ENCODE measurements at regions not wholly inside any gene's neighbourhood (a gene's known extent, or its start where the extent isn't known, plus 50 kb on each side); places are given as distances from the start of the nearest gene placed in this dataset.

DNA sequence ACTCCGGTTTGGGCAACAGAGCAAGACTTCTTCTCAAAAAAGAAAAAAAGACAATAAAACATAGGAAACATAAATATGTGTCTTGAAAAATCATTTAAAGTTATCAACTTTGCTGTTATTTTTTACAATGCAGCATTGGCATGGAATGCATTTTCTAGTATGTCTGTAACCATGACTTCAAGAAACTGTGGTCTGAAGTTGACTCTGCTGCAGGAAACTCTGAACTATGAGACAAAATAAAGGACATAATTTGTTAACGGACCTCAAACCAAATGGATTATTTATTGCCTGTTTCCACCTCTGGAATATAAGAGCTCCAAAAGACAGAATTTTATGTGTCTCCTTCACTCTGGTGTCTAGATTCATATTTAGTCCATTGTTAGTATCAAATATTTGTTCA, 79.1 kb downstream of the TRIB2 start:
- DNase-seq (ENCODE audit: low read depth in 2 of 2), result no peak

DNA sequence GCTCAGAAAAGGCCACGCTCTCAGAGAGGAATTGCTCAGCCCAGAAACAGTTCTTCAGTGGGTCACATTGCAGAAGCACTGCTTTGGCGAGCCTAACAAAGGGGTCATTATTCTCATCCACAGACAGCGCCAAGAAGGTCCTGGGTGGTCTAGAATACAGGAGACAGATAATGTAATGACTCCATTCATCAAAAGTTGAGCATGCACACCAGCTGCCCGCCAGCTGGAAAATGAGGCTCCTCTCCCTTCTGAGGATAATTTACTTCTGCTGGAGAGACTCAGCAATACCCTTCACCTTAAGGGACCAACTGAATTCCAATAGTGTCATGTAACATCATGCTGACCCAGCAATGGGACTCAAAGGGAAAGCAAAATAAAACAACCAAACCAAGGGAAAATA, 79.9 kb downstream of the TRIB2 start:
- DNase-seq (ENCODE audit: low read depth in 2 of 2), result no peak

DNA sequence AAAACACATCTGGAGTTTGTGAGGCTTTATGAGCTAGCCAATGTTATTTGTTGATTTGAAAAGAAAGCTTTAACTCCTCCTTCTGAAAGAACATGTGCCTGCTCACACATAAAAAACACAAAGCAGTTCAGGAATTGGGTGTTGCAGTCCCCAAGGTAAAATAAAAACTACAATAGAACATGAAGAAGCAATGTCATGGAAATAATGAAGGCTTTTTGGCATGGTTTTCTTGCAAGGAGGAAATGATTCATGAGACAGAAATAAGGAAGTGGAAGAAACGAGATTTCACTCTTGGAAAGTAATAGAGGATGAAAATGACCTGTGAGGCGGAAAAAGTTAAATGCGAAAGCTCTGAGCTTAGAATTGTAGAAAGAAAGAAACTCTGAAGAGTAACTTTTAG, 81.1 kb downstream of the TRIB2 start:
- no peak for DNase-seq (ENCODE audit: low read depth in 2 of 2)

DNA sequence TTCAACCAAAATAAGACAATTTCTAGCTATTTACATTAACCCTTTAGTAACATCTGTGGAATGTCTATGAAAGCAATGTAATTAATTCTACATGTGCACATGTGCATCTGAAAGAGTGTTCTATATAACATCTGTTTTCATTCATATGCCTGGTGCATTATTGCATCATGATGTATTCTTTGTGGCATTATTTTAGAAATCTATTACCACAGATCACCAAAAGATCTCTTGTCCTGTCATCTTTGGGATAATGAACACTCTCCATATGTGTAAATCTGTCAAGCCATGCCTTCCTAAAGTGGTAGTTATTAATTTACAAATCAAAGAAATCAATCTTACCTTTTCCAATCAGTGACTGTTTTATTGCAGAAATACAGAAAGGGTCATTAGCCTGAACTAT, 86.9 kb downstream of the TRIB2 start:
- DNase-seq (ENCODE audit: low read depth in 2 of 2), result no peak

DNA sequence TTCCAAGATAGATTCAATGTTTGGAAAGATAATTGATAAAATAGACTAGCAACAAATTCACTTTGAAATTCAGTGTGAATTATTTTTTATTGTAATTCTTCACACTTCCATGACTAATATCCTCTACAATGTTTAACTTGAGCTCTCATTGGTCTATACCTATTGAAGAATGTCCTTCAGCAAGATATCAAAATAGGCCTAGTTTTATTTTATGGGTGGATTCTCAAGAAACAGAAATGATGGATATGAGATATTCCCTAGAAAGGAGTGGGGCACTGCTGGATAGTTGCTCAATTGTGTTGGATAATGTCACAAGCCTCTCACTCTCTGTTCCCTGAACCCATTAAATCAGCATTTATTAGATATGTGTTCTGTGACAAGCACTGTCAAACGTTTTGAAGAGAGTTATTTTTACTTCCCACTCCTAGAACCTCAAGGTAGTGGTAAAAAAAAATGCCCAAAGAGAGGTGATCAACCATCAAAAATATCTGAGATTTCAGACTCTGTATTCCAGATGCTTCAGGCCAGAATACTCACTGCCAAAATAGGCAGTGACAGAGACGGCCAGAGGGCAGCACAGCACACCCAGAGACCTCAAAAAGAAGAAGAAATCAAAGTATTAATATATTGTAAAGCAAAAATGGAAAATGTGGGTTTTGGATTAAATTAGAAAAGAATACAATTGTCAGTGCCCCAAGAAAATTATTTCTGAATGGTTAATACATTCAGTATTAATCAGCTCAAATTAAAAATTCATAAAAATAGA, 87.5 kb downstream of the TRIB2 start:
- DNase-seq (ENCODE audit: low read depth in 2 of 2), result no peak

DNA sequence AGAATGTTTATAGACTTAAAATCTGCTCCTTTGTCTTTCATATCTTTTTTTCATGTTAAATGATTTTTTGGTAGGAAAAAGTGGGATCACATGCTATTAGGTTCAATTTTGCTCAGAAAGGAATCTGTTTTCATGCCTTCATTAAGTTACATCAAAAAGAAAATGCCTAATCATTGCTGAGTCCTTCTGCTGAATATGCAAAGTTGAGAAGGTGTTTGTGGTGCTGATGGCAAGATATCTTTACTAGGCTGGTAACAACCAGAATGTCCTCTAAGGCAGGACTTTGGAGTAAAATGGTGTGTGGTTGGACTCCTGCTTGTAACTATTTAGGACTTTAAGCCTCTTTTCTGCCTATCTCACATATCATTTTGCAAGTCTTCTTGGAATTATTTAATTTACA, 88.3 kb downstream of the TRIB2 start:
- DNase-seq (ENCODE audit: low read depth in 2 of 2), result no peak

DNA sequence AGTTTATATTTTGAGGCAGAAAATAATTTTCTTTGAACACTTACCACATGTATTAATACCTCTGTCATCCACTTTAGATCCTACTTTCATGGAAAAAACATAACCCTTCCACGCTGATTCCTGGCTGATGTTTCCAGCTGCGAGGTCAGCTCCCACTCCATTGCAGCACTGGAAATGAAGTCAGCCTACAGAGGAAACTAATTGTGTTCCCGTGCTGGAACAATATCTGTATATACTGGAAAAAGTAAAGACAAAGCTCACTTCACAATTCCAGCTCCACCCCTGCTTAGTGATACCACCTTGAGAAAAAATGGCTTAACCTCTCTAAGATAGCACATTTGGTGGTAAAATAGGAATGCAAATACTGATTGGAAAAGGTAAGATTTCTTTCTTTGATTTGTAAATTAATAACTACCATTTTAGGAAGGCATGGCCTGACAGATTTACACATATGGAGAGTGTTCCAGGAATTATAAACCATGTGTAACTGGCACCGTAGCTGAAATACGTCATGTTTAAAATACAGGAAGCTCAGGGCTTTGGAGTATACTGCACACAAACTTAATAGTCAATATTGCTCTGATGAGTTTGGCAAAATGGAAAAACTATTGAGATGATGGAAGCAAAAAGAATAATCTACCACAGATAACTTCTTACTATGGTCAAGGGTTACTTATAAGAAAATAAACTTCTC, 90.0 kb downstream of the TRIB2 start:
- no peak for DNase-seq (ENCODE audit: low read depth in 2 of 2)

DNA sequence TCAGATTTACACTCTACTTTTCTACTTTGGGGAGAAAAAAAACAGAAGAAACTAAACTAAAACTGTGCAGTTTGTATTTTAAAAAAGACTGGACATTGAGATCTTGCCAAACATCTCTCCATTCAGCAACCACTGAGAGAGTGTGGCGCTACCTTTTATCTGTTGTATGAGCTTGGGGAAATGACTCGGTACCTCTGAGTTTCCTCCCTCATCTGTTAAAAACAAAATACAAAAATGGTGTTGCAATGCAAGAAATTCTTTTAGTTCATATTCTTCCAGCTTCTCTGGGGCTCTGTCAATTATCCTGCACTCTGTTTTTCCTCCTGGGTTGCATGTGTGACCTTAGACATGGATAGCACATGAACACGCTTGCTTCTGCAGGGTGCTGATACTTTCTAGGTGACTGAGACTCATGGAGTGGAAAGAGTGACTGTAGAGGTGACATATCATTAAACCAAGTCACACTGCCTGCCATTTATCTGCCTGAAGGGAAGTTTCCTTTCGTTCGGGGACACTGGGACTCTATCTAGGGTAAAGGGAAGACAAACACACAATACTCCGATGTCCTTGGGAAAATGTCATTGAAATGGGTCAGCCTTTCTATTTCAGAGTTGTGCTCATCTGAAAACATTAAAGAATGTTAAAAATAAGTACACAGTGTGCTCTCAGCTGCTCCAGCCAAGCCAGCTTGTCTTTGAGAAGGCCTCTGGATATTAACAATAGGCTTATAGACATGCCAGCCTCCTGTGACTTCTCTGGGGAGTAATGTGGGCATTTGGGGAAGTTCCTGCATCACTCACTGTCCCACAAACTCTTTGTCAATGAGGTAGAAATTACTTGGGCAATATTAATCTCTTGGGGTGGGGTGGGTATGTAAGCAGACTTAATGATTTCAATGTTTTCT, 91.4 kb downstream of the TRIB2 start:
- DNase-seq (ENCODE audit: low read depth in 2 of 2), result no peak

DNA sequence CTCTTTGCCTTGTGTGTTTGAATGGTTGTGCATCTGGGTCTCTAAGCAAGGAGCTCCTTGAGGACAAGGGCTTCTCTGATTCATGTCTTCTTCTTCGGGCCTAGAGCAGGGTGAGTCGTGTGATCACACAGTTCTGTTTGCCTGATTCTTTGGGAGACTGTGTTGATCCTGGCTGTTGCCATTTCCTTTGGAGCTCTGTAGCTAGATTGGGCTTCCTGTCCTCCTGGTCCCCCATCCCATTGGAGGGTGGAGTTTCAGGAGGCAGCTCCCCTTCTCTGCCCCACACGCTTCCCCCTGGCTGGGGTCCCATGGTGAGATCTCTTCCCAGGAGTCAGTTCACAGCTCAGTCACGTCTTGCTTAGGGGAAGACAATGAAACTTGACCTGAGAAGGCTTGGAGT, 92.8 kb downstream of the TRIB2 start:
- DNase-seq (ENCODE audit: low read depth in 2 of 2), result no peak

DNA sequence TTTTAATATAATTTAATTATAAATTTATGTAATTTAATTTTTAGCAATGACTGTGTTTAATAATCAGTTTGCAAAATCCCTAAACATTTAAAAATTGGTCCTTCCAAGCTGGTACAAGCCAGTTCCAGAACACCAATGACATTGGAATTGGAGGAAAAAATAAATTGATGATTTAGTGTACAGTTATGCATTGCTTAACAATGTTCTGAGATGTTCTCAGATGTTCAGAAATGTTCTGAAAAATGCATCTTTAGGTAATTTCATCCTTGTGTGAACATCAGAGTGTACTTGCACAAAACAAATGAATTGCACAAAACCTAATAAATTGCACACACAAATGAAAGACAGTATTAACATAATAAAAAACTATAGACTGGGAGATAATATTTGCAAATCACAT, 95.2 kb downstream of the TRIB2 start:
- no peak for DNase-seq (ENCODE audit: low read depth in 2 of 2)

DNA sequence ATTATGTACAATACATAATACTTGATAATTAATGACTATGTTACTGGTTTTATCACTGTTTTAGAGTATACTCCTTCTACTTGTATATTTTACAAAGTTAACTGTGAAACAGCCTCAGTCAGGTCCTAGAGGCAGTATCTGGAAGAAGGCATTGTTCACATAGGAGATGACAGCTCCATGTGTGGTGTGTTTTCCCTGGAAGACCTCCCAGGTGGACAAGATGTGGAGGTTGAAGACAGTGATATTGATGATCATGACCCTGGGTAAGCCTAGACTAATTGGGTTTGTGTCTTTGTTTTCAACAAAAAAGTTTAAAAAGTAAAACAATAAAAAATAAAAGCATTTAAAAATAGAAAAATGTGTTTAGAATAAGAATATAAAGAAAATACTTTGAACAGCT, 96.4 kb downstream of the TRIB2 start:
- no peak for DNase-seq (ENCODE audit: low read depth in 2 of 2)

DNA sequence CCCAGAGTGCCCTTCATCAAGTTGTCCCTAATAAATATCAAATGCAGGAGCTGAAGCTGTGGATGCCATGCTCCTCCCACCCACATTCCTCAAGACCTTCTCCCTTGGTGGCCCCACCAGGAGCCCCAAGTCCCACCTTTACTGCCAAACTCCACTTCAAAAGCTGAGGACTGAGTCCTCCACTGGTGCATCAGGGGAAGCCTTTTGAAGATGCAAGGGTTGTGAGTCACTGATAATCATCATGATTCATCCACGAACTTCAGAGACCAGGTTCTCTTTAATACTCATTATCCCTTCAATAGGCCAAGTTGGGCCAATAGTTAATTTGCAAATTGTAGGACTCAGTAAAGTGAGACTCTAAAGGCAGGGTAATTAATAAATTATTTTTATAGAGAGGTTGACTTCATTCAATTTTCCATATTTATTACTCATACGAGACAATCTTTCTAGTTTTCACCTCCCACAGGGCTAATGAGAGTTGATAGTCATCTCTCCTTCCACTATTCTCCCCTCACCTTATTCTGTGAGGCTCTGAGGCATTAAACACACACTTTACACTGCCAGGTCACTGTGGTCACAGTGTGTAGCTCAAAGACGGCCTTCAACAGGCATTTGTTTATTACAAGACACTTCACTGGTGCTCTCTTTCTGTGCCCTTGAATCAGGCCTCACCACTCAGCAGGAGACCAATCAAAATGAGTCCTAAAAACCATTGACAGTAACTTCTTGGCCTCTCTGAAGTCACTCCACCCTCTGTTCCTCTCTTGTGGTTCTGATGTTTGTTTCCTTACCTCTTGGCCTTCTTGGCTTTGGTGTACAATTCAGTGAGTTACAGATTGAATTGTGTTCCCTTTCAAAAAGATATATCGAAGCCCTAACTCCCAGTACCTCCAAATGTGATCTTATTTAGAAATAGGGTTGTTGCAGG, 99.9 kb downstream of the TRIB2 start:
- DNase-seq (ENCODE audit: low read depth in 2 of 2), result no peak

DNA sequence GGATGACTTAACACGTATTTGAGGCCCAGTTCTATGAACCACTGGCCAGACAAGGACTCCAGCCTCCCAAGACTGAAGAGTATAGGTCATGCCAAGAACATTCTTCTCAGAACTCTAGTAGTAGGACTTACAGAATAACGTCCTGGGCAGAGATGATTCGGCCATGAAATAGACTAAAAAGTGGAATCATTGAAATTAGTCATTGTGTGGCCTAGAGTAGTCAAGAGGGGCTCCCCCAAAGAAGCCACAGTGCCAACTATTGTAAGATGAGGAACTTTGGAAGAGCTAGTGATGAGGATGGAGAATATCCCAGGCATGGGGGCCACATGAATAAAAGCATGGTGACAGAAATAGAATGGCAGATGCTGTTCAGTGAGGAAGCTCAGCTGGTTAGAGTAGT, 101.1 kb downstream of the TRIB2 start:
- no peak for DNase-seq (ENCODE audit: low read depth in 2 of 2)

DNA sequence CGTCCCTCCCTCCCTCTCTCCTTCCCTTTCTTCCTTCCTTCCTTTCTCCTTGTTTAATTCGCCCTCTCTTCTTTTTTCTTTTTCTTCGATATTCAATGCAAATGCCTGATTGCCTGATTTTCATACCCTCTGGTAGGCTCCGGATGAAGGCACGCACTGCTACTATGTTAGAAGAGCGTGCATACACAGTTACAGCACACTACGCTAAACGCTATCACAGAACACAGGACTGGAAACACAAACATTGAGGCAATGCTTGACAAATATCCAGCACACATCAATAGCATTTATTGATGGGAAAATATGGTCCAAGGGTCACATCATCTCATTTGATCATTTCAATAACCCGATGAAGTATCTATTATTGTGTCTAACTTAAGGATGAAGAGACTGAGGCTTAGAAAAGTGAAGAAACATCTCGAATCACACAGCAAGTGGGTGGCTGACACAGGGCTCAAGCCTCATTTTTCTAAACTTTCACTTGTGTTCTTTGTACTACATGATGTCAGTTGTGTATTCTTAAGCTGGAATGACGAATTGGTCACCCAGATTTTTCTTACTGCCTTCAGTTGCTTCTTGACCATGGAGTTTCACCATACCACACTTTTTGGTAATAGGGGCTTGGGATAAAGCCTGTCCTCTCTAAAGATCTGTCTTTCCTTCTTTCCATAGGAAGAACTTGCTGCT, 101.8 kb downstream of the TRIB2 start:
- DNase-seq (ENCODE audit: low read depth in 2 of 2), result no peak

DNA sequence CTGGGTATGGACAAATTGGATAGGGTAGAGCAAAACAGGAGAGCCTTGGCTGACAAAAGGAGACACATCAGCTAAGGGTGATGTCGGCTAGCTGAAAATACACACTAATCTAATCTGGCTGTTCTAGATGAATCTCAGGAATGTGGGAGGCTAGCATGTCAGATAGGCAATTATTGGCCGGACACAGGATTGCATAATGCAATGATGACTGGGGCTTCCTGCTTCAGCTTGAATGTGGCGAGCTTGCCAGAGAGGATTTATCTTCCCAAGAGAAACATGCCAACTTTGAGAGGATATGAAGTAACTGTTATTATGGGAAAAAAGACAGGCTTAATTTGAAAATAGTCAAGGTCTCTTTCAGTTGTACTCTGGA, 102.4 kb downstream of the TRIB2 start:
- no peak for DNase-seq (ENCODE audit: low read depth in 2 of 2)

DNA sequence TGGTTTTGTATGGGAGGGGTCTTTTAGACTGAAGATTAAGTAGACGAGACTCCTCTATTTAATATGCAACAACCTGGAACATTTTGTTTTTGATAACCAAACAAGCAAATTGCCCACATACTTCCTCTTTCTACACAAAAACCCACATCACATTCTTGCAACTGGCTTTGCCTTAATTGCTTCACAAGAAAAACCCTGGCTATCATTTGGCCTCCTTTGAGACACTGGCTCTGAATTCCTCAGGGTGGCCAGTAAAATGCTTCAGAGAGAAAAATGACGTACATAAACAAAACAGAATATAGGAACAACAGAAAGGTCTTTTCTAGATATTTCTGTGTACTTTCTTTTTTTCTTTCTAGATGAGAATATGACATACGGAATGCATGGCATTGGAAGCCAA, 103.0 kb downstream of the TRIB2 start:
- DNase-seq (ENCODE audit: low read depth in 2 of 2), result no peak

DNA sequence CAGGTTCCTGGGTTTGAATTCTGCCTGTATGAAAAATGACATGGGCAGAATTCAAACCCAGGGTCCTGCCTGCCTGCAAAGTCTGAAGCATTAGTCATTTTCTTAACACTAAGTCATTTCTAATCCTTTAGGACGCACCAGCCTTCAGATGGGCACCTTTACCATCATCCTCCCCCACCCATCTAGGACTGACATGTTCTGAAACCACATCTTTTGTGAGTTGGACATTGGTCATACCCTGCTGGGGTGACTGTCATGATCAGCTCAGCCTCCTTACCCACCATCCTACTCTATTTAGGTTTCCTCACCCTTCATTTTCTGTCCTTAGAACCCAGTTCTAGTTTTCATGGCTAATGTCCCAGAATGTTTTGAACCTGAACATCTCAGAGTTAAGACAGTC, 104.9 kb downstream of the TRIB2 start:
- no peak for DNase-seq (ENCODE audit: low read depth in 2 of 2)

DNA sequence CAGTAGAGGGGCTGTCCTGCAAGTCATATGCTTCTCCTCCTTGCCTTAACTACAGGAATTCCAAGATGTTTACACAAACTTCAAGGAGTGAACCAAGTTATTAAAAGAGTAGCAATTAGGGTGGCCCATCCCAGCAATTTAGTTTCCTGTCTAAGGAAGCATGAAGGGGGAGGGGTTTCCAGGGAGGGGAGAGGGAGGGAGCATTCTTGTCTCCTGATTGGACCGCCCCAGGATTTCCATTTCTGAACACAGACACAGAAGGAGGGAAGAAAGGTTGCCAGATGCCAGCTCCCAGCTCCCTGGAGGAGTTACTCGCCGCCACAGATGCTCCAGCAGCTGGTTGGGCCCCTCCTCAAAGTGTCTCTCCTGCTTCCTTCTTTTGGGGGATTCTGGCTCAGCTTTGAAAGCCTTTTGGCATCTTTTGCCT, 107.6 kb downstream of the TRIB2 start:
- no peak for DNase-seq (ENCODE audit: low read depth in 2 of 2)

DNA sequence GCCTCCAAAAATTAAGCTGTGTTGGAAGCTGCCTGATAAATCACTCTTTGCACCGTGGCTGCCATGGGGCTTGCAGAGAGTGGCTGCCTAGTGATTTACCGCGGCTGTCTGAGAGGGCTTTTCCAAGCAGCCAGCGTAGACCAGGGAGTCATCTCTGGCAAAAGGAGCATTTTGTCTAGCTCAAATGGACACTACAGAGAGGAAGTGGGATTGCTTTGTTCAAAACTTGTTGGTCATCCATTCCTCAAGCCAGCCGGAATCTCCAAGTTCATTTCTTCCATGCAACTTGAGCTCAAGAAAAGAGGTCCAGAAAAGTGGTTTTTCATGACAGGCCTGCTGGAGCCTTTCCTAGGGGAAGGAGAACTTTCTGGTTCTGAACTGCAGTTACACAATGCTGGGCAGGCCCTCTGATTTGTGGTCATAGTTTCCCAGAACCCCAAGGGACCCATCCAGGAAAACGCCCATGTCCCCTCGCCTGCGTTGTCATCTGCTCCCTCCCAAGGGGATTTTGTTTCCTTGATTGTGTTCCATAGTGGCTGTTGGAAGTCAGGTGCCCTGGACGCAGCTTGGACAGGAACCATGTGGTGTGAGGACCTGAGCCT, 108.1 kb downstream of the TRIB2 start:
- DNase-seq (ENCODE audit: low read depth in 2 of 2), result no peak

DNA sequence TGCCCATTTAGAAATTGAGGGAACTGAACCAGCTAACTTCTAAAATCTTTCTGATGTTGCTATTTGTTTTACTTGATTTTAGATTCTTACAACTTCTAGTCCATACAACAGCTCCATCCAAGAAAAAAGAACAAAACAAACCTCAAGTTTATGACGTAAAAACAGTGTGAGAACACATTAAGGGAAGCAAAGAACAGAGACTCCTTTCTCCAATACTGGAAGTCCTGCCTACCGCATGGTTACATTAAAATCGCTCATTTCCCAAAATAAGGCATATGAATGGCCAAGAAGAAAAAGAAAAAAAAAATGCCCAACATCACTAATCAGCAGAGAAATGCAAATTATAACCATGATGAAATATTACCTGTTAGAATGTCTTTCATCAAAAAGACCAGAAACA, 110.0 kb downstream of the TRIB2 start:
- no peak for DNase-seq (ENCODE audit: low read depth in 2 of 2)

DNA sequence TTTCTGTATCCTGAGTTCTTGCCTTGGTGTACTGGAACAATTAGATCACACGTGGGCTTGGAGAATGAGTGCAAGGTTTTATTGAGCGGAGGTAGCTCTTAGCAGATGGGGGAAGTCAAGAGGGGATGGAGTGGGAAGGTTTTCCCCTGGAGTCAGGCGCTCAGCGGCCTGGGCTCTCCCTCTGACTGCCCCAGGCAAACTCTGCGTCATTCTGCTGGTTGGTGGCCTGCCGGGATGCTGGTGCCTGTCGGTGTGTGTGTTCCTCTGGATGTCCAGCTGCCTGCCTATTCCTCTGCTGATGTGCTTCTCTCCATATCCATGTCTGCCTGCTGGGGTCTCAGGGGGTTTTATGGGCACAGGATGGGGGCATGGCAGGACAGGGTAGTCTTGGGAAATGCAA, 111.0 kb downstream of the TRIB2 start:
- no peak for DNase-seq (ENCODE audit: low read depth in 2 of 2)

Measured in activated CD8-positive, alpha-beta memory T cell treated with anti-CD3 and anti-CD28 coated beads for 4 hours (primary cell).